Mucosa of stomach (tissue), 1 donor: ENCODE measurements at regions not wholly inside any gene's neighbourhood (a gene's known extent, or its start where the extent isn't known, plus 50 kb on each side); places are given as distances from the start of the nearest gene placed in this dataset.

Source experiments
- H3K27me3 ChIP-seq: one replicate; pipeline ENCODE4 v1.7.0; 2013; ENCODE audit warnings: mild to moderate bottlenecking, low read length; ENCODE audit not compliant: control insufficient read depth, insufficient read depth
- H3K36me3 ChIP-seq: one replicate; pipeline ENCODE4 v1.7.0; 2013; ENCODE audit warnings: low read length; ENCODE audit not compliant: control insufficient read depth, insufficient read depth
- H3K4me1 ChIP-seq: one replicate; pipeline ENCODE4 v1.7.0; 2013; ENCODE audit warnings: mild to moderate bottlenecking, low read length; ENCODE audit not compliant: control insufficient read depth, insufficient read depth
- H3K4me3 ChIP-seq: one replicate; pipeline ENCODE4 v1.7.0; 2013; ENCODE audit warnings: low read length
- H3K9ac ChIP-seq: one replicate; pipeline ENCODE4 v1.7.0; 2013; ENCODE audit warnings: mild to moderate bottlenecking, low read length, moderate library complexity
- H3K9me3 ChIP-seq: one replicate; pipeline ENCODE4 v1.7.0; 2013; ENCODE audit warnings: mild to moderate bottlenecking, low read length, moderate library complexity; ENCODE audit not compliant: control insufficient read depth
- donor health status: Pancreatic carcinoma.

DNA sequence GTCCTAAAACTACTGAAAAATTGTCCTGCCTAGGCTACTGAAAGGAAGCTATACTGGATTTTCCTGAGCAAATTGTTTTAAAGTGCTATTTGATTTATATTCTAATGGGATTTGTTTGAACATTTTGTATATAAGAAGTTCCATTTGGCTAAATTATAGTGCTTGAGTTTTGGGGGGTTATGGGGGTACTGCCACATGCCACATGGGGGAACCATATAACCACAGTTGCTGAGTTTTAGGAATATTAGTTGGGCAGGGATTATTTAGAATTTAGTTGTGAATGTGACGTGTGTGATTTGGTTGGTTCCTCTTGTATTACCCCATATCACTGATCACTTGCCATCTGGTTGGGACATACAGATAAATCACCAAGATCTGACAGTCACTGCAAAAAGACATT, 224.5 kb upstream of the TAPT1 start:
- no peaks in the 10 kb centered on the region for H3K9me3 ChIP-seq
- no peak overlapping the region for H3K9ac ChIP-seq
- no peaks in the 10 kb centered on the region for H3K4me1 ChIP-seq
- H3K4me3 ChIP-seq, result no peak overlapping the region
- H3K27me3 ChIP-seq, result no peaks in the 10 kb centered on the region
- no peaks in the 10 kb centered on the region for H3K36me3 ChIP-seq

DNA sequence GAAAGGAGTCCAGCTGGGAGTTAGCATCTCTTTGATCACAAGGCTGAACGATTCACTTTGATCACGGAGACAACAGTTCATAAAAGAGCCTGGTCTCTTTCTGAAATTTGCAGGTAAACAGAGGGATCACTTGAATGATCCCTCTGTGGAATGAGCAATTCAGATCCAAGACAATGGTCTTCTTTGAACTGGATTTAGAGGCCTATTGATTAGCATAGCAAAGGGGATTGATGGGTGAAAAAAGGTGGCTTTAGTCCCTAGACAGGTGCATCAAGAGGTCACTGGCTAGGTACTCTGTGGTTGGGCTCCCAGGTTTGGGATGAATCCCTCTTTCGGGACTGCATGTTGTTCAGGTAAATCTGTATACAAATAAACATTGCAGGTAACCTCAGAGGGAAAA, 223.8 kb upstream of the TAPT1 start:
- H3K9me3 ChIP-seq, result no peaks in the 10 kb centered on the region
- H3K4me1 ChIP-seq, result no peaks in the 10 kb centered on the region
- H3K36me3 ChIP-seq, result no peaks in the 10 kb centered on the region
- H3K9ac ChIP-seq, result no peak overlapping the region
- no peak overlapping the region for H3K4me3 ChIP-seq
- H3K27me3 ChIP-seq, result no peaks in the 10 kb centered on the region

DNA sequence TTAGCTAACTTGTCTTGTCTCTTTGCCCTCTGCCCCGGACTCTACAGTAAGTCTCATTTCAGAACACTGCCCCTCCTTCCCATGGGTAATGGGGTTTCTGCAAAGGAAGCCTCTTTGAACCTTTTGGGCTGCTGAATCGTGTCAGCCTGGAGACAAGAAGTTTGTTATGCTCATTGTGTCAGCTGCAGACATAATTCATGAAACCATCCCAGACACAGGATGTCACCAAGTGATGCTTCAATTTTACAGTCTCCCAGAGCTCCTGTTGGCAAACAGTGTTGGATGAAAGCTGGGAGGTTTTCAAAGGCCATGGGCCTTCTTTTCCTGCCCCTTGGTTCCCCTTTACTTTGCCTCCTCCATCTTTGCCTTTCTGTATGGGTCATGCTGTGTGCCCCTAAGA, 223.1 kb upstream of the TAPT1 start:
- Histone ChIP-seq H3K36me3 (no peaks in the 10 kb centered on the region), H3K4me3 (no peak overlapping the region), H3K4me1 (no peaks in the 10 kb centered on the region), H3K9ac (no peak overlapping the region), H3K27me3 (no peaks in the 10 kb centered on the region), H3K9me3 (no peaks in the 10 kb centered on the region)

DNA sequence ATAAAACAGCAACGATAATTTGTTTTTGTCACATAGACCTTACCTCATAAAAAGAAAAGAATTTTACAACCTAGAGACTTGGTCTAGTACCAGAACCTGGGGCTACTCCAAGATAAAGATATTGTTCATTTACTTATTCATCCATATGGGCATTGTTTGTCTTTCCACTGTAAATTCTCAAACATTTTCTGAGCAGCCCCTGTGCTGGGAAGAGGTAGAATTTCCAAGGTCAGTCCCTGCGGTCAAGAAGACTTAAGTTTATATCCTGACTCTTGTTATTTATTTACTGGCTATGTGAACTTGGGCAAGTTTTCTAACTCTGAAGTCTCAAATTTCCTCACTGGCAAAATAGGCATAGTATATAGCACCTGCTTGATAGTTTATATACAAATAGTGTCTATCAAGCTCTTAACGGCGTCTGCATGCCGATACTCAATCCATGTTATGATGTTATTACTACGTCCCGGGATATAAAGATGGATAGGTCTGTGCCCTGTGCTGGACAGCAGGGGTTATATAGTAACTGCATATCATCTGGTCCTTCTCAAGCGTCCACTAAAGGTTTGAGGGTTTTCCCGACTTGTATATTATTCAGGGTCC, 222.1 kb upstream of the TAPT1 start:
- no peaks in the 10 kb centered on the region for H3K4me1 ChIP-seq
- no peak overlapping the region for H3K4me3 ChIP-seq
- H3K36me3 ChIP-seq, result no peaks in the 10 kb centered on the region
- no peaks in the 10 kb centered on the region for H3K9me3 ChIP-seq
- H3K9ac ChIP-seq, result no peak overlapping the region
- H3K27me3 ChIP-seq, result no peaks in the 10 kb centered on the region

DNA sequence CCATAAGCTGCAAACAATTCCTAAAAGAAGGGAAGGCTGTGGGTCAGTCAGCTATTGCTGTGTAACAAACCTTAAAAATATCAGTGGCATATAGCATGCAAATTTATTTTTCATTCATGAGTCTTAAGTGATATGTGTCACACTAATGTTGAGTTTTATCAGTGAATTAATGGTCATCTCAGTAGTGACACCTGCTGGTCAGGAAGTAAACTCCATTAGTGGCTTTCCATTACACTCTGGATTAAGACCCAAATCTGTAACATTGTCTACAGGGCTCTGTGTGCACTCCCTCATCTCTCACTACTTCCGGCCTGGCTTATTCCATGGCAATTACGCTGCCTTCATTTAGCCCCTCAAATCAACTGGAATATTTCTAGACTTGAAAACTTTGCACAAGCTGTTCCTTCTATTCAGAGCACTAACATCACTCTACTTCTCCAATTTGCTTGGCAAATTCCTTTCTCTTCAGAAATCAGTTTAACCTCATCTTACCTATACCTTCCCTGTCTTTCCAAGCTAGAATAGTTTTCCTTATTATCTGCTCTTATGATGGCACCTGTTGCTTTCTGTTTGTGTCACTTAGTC, 217.3 kb upstream of the TAPT1 start:
- H3K36me3 ChIP-seq, result no peaks in the 10 kb centered on the region
- H3K4me3 ChIP-seq, result no peak overlapping the region
- H3K9ac ChIP-seq, result no peak overlapping the region
- no peaks in the 10 kb centered on the region for H3K4me1 ChIP-seq
- no peaks in the 10 kb centered on the region for H3K9me3 ChIP-seq
- H3K27me3 ChIP-seq, result no peaks in the 10 kb centered on the region

DNA sequence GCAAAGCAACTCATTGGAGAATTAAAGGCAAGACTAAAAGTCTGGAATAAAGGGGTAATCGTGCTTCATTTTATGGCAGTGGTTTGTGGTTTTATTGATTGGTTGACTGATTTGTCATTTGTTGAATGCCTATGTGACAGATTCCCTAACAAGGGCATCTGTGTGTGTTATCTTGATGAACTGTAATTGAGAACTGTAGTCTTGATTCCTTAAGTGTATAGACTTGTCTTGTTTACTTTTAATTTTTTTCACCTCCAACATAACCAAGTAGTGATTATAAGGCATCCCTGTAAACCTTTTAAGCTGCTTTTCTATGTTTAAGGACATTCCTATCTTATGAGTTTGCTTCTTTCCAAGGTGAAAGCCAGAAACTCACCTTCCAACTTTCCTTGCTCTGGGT, 216.0 kb upstream of the TAPT1 start:
- Histone ChIP-seq H3K27me3 (no peaks in the 10 kb centered on the region), H3K9me3 (no peaks in the 10 kb centered on the region), H3K4me3 (no peak overlapping the region), H3K9ac (no peak overlapping the region), H3K4me1 (no peaks in the 10 kb centered on the region), H3K36me3 (no peaks in the 10 kb centered on the region)

DNA sequence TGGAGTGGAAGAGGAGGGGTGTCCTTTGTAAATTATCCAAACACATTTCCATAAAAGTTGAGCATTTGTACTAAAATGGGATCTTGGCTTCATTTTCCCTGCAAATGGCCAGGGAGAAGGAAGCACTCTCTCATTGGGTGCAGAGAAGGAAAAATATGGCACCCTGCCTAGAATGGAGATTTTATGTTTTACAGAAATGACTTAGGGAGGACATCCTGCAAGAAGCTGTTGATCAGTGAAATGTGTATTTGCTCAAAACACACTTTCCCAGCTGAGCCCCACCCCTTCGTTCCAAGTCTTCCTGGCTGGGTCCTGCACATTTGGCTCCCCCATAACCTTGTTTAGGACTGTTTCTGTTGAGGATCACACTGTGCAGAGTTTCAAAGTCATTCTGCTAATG, 213.5 kb upstream of the TAPT1 start:
- no peak overlapping the region for H3K9ac ChIP-seq
- no peaks in the 10 kb centered on the region for H3K9me3 ChIP-seq
- no peaks in the 10 kb centered on the region for H3K27me3 ChIP-seq
- no peaks in the 10 kb centered on the region for H3K36me3 ChIP-seq
- no peak overlapping the region for H3K4me3 ChIP-seq
- no peaks in the 10 kb centered on the region for H3K4me1 ChIP-seq

DNA sequence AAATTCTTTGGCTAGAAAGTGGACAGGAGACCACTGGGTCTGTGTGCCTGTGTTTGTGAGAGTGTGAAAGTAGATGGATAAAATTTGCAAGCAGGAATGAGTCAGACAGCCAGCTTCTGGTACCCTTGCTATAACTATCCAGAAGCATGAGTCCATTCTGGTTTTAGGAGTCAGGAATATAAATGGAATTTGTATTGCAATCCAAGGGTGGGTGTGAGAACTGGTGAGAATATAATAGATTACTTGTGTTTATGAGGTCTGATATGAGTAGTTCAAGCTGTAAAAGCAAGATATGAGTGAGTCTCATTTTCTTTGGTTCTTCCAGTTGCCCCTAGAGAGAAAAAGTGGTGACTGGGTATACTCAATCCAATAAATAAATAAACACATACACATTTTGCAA, 212.7 kb upstream of the TAPT1 start:
- Histone ChIP-seq H3K4me3 (no peak overlapping the region), H3K27me3 (no peaks in the 10 kb centered on the region), H3K4me1 (no peaks in the 10 kb centered on the region), H3K36me3 (no peaks in the 10 kb centered on the region), H3K9me3 (no peaks in the 10 kb centered on the region), H3K9ac (no peak overlapping the region)

DNA sequence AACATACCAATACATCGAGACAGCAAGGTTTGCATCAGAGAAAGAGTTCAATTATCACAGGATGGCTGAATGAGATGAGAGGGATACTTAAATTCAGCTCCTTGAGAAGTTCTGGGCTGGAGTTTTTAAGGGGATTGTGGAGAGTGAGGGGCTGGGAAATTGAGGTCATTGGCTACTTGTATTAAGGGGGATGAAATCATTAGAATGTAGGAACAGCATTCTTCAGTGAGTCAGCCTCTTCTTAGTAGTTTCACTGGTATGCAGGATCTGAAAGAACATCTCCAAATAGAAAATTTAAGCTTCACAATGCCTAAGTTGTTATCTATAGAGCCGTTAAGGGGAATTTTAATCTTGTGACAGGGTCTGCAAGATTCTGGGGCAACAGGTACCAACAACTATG, 211.6 kb upstream of the TAPT1 start:
- Histone ChIP-seq H3K9me3 (no peaks in the 10 kb centered on the region), H3K9ac (no peak overlapping the region), H3K27me3 (no peaks in the 10 kb centered on the region), H3K4me1 (no peaks in the 10 kb centered on the region), H3K4me3 (no peak overlapping the region), H3K36me3 (no peaks in the 10 kb centered on the region)

DNA sequence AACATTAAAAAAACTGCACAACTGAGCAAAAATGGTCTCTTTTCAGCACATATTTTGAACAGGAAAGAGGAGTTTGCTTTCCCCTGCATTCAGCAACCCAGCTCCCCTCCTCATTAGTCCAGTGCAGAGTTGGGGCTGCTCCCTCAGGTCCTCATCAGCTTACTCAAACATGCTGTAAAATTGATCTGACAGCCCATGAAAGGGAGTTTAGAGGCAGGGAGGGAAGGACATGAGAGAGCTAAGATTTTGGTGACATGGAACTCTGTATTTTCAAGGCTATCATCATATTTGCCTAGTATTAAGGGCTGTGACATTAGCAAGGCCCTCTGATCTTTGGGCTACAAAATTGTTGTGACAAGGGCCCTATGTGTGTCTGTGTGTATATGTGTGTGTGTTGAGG, 205.6 kb upstream of the TAPT1 start:
- no peaks in the 10 kb centered on the region for H3K4me1 ChIP-seq
- no peak overlapping the region for H3K4me3 ChIP-seq
- no peak overlapping the region for H3K9ac ChIP-seq
- no peaks in the 10 kb centered on the region for H3K9me3 ChIP-seq
- H3K36me3 ChIP-seq, result no peaks in the 10 kb centered on the region
- H3K27me3 ChIP-seq, result no peaks in the 10 kb centered on the region

DNA sequence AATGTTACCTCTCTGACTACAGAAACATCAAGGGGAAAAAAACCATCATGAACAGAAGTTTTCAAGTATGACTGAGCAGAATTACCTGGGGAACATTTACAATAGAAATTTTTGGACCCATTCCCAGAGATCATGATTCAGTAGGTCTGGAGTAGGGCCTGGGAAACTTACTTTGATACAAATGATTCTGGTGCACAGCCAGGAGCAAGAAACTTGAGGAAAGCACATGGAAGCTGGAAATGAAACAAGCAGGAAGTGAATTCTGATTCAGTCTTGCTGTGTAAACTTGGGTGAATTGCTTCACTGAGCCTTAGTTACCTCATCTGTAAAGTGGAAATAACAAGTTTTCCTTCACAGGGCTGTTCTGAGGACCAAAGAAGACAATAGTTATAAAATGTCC, 192.5 kb upstream of the TAPT1 start:
- Histone ChIP-seq H3K36me3 (no peaks in the 10 kb centered on the region), H3K27me3 (no peaks in the 10 kb centered on the region), H3K9me3 (no peaks in the 10 kb centered on the region), H3K4me1 (no peaks in the 10 kb centered on the region), H3K4me3 (no peak overlapping the region), H3K9ac (no peak overlapping the region)

DNA sequence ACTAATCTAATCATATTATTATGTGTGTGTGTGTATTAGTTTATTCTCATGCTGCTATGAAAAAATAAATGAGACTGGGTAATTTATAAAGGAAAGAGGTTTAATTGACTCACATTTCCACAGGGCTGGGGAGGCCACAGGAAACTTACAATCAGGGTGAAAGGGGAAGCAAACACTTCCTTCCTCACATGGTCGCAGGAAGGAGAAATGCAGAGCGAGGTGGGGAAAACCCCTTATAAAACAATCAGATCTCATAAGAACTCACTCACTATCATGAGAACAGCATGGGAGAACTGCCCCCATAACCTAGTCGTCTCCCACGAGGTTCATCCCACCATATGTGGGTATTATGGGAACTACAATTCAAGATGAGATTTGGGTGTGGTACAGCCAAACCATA, 190.9 kb upstream of the TAPT1 start:
- Histone ChIP-seq H3K9ac (no peak overlapping the region), H3K36me3 (no peaks in the 10 kb centered on the region), H3K4me3 (no peak overlapping the region), H3K9me3 (no peaks in the 10 kb centered on the region), H3K4me1 (no peaks in the 10 kb centered on the region), H3K27me3 (no peaks in the 10 kb centered on the region)

DNA sequence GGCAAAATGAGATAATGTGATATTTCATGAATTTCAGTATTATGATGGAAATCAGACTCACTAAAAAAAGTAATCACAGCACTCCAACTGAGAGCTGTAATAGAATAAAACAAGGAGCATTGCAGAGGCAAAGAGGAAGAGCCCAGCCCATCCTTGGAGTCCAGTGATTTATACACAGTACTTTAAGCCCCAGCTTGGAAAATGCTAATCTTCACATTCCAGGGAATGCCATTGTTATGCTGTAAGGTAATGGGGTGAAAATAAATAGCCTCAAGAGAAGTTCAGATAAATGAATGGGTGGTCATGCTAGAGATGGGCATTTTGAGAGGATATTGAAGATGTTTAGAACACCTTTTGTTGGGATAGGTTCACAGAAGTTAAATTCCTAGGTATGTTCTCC, 190.3 kb upstream of the TAPT1 start:
- H3K9ac ChIP-seq, result no peak overlapping the region
- H3K27me3 ChIP-seq, result no peaks in the 10 kb centered on the region
- no peaks in the 10 kb centered on the region for H3K4me1 ChIP-seq
- no peaks in the 10 kb centered on the region for H3K36me3 ChIP-seq
- H3K9me3 ChIP-seq, result no peaks in the 10 kb centered on the region
- no peak overlapping the region for H3K4me3 ChIP-seq
